HG03066 (cell line): ENCODE measurements at regions not wholly inside any gene's neighbourhood (a gene's known extent, or its start where the extent isn't known, plus 50 kb on each side); places are given as distances from the start of the nearest gene placed in this dataset.
"Not testable (repeated sequence)": the region's sequence is repeated elsewhere in the genome, so short reads cannot be mapped to it uniquely, and the experiment has no call there.

Experiments
- ATAC-seq: cut with Tn5 transposase; IDR thresholded peaks from one replicate; pipeline ENCODE4 v1.9.1; 2021; ENCODE audit warnings: low read depth; ENCODE audit not compliant: unreplicated experiment

DNA sequence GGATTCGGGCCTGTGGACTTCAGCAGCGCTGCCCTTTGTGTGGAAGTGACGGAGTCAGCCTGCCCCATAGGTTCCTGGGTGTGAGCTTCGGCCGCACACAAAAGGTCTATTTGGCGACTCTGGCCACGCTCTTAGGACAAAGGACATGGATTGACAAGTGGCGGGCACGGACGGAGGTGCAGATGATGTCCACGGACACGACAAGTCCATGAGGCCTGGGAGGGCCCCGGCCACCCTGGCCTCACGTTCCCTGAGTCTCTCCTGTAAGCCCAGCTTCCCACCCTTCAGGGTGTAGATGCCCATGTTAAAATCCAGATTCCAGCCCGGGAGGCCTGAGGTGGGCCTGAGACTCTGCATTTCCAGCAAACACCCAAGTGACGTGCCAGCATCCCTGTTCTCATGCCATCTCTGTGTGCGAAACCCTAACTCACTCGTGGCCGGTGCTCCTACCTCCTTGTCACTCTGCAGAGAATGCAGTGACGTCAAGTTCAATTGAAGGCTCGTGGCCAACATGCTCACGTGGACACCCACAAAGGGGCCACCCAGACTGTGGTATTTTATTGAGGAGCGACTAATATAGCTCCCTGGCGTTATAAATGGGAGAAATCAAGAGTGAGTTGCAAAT lies 111.7 kb downstream of the RTP5 start:
- ATAC-seq, result no peak

DNA sequence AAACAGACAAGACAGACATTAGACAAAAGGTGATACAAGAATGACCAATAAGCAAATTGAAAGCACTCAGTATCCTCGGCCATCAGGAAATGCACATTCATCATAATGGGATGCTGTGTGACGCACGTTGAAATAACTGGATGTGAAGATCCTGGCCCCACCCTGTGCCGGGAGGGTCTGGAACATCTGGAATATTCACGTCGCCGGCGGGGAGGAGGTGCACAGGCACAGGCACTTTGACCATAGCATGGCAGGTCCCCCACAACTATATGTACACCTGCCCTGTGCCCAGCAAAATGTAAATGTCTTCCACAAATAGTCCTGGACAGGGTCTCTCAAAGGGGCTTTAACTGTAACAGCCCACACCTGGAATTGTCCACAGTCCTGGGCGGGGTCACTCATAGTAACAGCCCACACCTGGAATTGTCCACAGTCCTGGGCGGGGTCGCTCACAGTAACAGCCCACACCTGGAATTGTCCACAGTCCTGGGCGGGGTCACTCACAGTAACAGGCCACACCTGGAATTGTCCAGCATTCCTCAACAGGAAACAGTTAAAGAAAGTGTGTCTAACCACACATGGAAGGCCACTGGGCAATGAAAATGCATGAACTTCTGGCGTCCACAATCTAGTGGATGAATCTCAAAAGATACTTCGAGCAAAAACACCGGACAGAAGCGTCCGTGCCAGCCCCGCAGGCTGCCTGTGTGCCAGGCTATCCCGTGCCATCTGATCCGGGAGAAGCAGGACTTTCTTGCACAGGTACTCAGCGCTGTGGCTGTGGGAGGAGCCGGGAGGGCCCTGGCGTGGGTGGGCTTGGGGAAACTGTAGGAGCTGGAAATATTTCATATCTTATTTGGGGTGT lies 113.4 kb downstream of the RTP5 start:
- ATAC-seq, result no peak

DNA sequence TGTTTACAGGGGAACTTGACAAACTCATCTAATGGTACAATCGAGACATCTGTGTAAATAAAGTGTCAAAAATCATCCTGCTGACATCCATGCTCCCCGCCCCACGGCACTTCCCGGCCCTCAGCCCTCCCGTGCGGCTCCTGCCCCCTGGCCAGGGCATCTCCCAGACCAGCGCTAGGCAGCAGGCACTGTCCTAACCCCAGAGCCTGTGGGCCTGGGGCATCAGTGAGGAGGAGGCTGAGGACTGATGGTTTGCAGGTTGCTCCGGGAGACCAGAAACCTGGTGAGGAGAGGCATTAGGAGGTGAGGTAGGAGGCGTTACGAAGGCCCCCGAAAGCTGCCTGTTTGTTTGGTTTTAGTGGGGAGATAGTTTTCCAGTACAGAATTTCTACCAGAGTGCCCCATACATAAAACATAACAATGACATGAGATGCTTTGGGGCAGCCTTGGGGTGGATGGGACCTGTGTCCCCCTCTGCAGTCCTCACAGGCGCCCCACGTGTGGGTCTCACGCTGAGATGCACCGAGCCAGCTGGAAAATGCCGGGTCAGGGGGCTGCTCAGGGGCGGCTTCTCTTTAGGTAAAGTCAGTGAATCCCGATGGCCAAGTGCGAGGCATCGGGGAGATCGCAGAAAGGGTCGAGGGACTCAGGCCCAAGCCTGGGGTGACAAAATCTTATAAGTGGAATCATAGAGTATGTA lies 114.2 kb downstream of the RTP5 start:
- no peak for ATAC-seq

DNA sequence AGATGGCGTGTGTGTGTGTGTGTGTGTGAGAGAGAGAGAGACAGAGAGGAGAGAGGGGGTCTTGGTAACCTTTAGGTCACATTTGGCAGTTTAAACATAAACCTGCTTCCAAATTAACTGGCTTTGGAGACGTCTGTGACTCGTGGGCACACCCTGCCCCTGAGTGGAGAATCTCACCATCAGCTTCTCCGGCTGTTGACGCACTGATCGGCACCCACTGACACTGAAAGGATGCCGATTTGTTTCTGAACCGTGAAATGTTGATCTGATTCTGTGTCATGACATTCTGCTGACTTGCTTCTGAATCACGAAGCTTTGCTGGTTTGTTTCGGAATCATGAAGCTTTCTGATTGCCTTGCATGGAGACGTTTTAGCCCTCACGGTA lies 114.7 kb downstream of the RTP5 start:
- no peak for ATAC-seq

DNA sequence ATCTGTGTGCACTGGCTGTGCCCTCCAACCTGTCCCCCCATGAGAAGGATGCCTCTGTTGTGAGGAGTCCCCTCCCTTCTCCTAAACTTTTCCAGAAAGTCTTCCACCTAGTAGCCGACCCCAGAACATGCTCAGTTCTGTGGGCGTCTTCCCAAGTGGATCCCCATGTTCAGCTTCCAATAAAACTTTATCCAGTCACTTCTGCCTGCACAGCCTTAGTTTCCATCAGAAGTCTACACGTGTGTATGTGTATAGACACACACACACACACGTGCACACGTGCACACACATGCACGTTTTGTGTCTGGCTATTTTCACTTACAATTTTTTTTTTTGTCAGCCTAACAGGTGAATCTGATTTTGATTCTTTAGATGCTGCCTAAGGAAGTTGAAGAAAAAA lies 115.1 kb downstream of the RTP5 start:
- ATAC-seq, result no peak

DNA sequence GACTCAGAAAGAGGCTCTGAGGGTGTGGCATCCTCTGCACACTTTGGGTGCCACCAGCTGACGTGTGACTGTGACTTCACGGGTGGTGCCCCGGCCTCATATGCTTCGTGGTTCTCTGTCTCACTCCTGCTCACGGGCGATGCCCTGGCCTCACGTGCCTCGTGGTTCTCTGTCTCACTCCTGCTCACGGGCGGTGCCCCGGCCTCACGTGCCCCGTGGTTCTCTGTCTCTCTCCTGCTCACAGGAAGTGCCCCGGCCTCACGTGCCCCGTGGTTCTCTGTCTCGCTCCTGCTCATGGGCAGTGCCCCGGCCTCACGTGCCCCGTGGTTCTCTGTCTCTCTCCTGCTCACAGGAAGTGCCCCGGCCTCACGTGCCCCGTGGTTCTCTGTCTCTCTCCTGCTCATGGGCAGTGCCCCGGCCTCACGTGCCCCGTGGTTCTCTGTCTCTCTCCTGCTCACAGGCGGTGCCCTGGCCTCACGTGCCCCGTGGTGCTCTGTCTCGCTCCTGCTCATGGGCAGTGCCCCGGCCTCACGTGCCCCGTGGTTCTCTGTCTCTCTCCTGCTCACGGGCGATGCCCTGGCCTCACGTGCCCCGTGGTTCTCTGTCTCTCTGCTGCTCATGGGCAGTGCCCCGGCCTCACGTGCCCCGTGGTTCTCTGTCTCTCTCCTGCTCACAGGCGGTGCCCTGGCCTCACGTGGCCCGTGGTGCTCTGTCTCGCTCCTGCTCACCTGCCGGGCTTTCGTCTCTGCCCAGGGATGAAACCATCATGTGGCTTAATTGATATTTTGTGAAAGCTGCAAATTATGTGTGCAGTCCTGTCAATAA lies 115.8 kb downstream of the RTP5 start:
- ATAC-seq, result not testable (repeated sequence)

DNA sequence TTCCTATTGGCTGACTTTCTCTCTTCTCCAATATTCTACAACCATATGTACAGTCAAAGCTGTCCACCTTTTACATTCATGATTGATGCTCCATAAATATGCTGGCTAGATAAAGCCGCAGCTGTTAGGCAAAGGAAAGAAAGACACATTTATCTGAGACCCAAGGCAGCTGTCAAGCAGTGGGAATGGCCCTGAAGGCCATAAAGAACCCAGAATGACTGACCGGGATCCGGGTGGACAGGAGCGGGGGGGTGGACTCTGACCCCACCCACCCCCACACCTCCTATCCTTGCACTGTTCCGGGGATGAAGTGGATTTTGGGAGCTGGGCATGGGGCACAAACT lies 116.4 kb downstream of the RTP5 start:
- ATAC-seq, result no peak

DNA sequence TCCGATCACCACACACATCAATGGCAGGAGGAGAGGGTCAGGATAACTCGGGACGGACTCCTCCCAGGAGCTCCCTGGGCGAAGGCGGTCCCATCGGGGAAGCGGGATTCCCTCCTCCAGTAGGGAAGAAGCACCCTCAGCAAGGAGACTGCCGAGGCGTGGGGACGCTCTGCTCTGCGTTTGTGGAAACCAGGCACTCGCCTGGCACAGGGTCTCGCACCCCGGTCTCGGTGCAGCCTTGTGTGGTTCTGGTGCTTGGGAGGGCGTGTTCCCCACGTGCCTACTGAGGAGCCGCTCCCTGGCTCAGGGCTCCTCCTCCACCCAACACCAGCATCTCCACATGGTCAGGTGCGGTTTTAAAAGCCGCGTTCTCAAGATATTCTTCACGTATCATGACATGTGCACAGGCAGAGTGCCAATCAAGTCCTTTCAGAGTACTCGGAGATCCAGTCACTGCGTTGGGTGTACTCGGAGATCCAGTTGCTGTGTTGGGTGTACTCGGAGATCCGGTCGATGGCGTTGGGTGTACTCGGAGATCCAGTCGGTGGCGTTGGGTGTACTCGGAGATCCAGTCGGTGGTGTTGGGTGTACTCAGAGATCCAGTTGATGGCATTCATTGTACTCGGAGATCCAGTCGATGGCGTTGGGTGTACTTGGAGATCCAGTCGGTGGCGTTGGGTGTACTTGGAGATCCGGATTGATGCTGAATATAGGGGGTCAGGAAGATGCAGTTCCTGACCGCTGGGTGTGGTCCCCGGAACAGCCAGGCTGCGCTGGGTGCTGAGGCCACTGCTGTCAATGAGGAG lies 117.5 kb downstream of the RTP5 start:
- ATAC-seq, result no peak

DNA sequence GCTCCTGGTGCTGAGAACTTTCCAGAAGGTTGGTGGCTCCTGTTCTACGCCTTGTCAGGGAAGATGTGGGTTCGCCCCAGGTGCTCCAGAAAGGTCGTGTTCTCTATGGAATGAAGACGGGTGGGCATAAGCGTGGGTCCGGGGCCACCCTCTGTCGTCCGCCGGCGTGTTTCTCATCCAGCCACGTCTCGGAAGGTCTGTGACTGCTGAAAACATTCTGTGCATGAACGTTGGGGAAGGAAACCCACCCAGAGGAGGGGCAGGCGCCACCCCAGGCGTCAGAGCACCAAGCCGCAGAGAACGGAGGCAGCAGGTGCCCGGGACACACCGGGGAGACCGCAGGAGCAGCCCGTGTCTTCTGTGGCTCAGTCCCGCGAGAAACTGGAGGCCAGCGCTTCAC lies 118.2 kb downstream of the RTP5 start:
- no peak for ATAC-seq

DNA sequence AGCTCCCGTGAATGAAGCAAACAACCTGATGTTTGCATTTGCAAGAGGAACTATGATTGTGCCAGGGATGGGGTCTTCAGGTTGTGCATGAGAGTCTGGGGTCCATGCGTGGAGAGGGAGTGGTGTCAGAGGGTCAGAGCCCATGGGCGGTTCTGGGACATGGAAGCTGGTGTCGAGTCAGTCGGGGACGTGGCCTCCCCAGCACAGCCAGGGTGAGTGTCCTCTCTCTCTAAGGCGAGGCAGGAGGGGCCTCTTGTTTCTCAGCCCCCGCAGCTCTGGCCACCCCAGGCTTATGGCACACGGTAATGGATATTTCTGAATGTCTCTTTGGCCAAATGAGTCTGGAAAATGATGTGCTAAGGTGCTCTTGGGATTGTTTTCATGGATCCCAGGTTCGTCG lies 118.6 kb downstream of the RTP5 start:
- no peak for ATAC-seq

DNA sequence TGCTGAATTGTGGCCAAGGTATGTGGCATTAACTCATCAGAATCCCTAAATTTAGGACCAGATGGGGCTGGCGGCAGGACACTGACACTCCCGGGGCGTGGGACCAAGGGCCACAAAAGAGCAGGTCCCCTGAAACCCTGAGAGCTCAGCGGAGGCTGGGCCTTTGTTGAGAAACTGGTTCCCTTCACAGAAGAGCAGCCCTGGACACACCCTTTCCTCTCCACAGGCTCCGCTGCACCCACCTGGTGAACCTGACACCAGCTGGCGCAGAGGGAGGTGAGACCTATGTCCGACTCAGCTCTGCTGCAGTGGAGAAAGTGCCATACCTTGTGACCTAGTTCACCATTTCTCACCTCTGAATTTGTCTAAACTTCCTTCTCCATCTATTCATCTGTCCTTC lies 119.5 kb downstream of the RTP5 start:
- ATAC-seq, result no peak

DNA sequence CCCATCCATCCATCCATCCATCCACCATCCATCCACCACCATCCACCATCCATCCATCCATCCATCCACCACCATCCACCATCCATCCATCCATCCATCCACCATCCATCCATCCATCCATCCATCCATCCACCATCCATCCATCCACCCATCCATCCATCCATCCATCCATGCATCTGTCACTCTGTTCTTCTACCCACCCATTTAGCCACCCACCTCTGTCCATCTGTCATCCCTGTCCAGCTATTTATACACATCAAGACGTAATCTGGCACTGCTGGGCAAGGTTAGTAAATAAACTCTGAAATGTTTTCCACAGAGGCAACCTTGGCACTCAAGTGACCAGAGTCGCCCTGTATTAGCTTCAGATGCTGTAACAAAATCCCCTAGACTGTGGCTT lies 120.9 kb downstream of the RTP5 start:
- no peak for ATAC-seq

DNA sequence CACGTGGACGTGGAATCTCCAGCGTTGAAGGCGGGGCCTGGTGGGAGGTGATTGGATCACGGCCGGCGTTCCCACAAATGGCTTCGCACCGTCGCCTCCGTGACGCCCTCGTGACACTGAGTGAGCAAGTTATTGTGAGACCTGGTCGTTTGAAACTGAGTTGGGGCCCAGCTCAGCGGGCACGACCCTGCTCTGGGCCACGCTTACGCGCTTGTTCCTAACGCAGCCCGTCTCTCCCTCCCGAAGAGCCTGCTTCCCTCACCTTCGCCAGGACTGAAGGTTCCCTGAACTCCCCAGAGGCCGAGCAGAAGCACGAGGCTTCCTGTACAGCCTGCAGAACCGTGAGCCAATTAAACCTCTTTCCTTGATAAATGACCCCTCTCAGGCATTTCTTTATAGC lies 121.8 kb downstream of the RTP5 start:
- ATAC-seq, result no peak

DNA sequence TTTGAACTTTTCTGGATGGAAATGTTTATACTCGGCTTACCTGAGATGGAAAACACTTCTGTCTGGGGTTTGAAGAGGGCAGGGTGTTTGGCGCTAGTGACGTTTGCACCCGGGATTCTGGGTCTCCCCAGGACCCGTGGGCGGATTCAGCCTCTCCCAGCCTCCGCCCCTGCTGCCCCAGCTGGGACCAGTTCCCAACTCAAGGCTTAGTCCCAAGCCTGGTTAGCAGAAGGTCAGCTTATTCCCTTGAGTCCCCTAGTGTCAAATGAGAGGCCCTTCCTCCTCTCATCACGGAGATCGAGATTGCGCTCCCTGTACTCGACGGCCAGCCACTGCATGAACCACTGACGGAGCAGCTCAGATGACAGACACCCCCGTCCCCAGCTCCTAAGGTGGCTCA lies 123.2 kb downstream of the RTP5 start:
- no peak for ATAC-seq

DNA sequence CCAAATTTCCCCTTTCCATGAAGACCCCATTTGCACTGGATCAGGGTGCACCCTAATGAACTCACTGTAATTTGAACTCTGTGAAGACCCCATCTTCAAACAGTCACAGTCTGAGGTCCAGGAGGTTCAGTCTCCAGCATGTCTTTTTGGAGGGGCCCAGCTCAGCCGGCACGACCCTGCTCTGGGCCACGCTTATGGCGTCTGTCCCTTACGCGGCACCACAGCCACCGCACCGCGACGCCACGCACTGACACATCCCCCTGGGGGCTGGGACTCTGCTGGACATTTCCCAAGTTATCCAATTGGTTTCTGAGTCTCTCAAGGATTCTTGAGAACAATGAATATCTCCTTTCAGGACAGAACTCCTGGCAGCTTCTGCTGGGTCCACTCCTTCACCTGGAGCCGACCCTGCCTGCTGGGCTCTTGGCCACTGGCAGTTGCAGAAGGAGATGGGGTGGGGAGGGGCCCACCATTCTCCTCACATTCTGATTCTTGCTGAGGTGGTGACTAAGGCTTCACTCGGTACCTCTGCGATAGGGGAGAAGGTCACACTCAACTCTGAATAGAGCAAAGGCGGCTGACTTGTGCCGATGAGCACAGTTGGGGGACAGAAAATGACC lies 124.0 kb downstream of the RTP5 start:
- no peak for ATAC-seq

DNA sequence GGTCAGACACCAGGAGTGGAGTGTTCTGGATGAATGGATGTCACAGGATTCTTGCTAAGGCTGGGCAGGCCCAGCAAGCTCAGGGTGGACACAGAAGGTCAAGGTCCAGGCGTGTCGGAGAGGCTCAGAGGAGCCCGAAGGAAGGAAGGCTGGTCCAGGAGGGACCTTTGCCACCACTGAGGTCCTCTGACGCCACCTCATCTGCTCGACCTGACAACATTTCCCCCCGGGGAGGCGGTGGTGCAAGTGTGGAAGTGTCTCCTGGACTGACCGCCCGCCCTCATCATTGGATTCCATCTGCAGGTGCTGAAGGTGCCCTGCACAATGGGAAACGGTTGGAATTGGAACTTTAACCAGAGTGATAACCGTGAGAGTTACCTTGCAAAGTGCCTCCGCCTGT lies 124.6 kb downstream of the RTP5 start:
- ATAC-seq, result no peak

DNA sequence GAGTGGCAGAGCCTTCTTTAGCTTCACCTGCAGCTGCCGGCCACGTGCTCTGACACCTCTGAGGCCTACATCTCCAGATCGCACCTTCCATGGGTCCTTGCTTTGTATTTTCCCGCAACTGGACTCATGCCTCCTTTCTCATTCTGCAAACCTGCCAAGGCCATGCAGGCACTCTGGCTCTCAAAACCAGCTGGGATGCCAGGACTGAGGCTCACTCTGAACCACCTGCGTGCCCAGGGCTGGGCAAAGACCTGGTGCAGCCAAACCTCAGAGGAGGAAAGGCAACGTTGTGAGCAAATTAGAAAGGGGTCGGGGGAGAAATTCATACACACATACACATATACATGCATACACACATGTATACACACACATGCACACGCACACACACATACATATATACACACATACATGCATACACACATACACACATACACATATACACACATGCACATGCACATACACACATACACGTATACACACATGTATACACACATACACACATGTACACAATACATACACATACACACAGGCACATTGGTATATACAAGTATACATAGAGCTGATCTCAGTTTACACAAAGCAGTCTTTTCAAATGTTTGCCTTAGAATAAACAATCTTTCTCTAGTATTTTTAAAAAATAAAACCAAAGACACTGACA lies 125.2 kb downstream of the RTP5 start:
- no peak for ATAC-seq

DNA sequence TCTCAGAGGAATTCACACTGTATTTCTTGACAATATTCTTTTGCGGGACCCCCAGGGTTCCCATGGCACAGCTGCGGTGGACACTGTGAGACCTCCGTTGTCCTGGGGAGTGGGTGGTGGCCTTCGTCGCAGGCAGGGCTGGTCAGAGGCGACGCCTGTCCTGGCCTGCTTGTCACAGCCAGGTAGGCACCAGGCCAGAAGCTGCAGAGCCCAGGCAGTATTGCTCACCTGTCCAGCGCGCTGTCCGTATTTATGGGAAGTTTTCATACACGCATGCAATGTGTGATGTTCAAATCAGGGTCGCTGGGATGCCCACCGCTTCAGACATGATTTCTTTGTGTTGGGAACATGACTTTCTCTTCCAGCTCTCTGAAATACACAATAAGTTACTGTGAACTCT lies 126.6 kb downstream of the RTP5 start:
- ATAC-seq, result no peak

DNA sequence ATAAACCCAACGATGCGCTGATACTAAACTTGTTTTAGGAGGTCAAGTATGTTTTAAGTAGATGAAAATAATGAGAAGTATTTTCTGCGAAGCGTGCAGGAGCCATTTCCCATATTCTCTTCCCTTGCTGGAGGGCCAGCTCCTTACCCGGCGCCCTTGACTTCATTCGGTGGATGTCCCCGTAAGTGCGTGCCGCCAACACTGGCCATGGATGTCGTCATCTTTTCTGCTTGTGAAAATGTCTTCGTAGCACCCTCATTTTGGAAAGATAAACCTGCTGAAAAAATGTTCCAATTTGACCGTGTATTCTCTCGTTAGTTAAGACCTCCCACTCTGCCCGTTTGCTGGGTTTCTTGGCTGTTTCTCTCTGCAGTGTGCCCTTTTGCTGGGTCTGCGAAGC lies 127.5 kb downstream of the RTP5 start:
- no peak for ATAC-seq
